Fibroblast of skin of right quadriceps (primary cell): ENCODE measurements at regions not wholly inside any gene's neighbourhood (a gene's known extent, or its start where the extent isn't known, plus 50 kb on each side); places are given as distances from the start of the nearest gene placed in this dataset.
"Not testable (repeated sequence)": the region's sequence is repeated elsewhere in the genome, so short reads cannot be mapped to it uniquely, and the experiment has no call there.

Source experiments
- DNase-seq: peaks from one replicate; pipeline ENCODE4 v3.0.0-alpha.2; 2013

DNA sequence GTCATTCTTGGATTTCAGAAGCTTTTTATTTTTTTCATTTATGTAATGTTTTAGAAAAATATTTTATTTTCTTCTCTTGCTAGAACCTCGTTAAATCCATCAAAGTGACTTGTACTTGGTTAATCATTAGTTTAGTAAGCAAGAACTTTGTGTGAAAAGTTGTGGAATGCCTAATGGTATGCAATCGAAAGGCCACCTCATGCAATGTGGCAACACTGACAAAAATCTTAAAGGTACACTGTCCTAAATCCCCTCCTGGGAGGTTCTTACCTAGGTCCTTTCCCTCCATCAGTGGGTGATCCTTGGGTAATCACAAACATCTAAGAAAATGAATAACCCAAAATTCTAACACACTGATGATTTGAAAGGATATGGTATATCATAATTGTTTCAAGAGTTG lies 304.2 kb downstream of the DNAH5 start:
- DNase-seq = no peak

- peak; percentile 20 for DNase-seq
Measured at GRCh38 chr5:13632676-13633075, 311.8 kb downstream of the DNAH5 start.

- DNase-seq = no peak
Measured at GRCh38 chr5:13629218-13629617, 315.3 kb downstream of the DNAH5 start.

DNA sequence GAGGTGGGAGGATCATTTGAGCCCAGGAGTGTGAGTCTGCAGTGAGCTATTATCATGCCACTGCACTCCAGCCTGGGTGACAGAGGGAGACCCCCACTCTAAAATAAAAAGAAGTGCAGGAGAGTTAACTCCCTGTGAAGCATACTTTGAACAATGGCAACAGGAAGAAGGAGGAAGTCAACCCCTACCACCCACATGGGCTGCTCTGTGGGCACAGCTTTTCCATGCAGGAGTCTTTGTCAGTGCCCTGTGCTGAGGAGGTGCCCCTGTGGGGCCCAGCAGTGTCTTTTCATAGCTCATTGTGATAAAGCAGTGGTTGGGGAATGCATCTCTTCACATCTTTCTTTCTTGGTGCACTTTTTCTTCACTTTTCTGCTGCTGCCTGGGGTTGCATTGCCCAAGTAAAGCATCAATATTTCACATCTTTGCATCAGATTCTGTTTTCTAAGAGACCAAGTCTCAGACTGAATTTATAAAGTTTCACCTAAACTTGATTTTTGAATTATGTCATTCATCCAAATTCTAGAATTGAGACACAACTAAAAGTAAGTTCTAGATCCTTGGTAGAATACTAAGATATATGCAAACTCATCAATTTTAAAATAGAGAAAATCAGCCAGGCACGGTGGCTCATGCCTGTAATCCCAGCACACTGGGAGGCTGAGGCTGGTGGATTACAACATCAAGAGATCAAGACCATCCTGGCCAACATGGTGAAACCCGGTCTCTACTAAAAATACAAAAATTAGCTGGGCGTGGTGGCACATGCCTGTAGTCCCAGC lies 316.6 kb downstream of the DNAH5 start:
- no peak for DNase-seq

GRCh38 chr5:13625616-13626198 lies 318.8 kb downstream of the DNAH5 start:
- DNase-seq = peak; percentile 15

DNA sequence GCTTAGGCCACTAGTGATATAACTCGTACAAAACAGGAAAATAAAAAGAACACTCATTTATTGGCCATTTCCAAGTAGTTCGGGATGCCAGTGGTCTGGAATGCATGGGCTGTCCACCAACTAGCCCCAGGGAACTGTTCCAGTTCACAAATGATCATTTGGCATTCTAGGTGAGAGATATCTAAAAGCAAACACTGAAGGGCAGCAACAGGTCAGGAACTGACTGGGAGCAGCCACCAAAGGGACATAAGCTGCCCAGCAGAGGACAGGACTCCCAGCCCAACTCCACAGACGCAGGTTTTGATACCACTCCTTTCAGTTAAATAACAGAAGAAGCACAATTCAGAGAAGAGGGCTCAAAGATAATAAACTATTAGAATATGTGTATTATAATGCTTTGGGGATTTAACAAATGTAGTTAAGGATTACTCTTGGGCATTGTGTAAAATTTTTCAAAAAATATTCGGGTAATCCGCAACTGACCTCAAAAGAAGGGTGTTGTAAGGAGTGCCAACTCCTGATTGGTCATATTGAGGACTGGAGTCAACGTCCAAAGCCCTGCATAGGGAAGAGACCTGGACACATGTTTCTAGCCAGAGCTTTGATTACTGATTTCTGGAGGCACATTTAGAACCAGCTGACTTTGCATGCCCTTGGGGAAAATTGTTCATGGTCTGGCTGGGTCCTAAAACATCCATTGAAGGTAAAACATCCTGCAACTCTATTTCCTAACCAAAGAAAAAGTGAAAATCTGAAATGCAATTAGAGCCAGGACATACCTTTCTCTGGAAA lies 320.0 kb downstream of the DNAH5 start:
- DNase-seq = no peak

- no peak for DNase-seq
Measured at GRCh38 chr5:13613621-13614020, 330.9 kb downstream of the DNAH5 start.

GRCh38 chr5:13611604-13612003 lies 332.9 kb downstream of the DNAH5 start:
- DNase-seq = no peak

GRCh38 chr5:13609504-13609903 lies 335.0 kb downstream of the DNAH5 start:
- no peak for DNase-seq

GRCh38 chr5:13606051-13606450 lies 338.4 kb downstream of the DNAH5 start:
- no peak for DNase-seq

DNA sequence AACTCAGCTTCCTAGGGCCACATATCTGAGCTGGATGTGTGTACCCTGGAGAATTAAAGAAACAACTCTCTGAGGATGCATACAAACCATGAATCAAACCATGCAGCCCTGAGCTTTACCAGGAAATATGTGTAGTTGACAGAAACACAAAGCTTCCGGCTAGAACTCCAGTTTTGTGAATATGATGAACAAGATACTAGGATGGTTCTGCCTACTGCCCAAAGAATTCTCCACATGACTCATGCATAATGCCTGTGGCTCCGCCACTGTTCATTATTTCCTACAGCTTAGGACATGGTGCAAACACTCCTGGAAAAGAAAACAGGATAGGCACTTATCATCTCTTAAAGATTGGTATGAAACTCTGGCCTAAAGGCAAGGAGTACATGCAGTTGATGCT lies 343.4 kb downstream of the DNAH5 start:
- peak; percentile 56 for DNase-seq

GRCh38 chr5:13595978-13596377 lies 348.5 kb downstream of the DNAH5 start:
- DNase-seq = no peak

GRCh38 chr5:13591621-13592020 lies 352.9 kb downstream of the DNAH5 start:
- peak; percentile 88 for DNase-seq

DNA sequence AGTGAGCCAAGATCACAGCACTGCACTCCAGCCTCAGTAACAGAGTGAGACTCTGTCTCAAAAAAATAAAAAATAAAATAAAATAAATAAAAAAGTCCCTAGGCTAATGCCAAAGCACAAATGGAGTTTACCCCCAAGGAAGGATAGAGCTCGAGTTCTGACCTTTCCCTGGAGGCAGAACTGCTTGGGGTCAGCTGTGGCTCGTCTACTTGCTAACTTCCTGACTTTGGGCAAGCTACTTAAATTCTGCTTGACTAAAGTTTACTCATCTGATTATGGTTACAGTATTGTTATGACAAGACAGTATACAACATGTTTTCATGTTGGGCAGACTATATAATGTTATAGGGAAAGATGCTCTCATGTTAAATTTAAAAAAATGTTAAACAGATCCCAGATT lies 359.2 kb downstream of the DNAH5 start:
- DNase-seq = no peak

GRCh38 chr5:13581914-13582313 lies 362.6 kb downstream of the DNAH5 start:
- no peak for DNase-seq

DNA sequence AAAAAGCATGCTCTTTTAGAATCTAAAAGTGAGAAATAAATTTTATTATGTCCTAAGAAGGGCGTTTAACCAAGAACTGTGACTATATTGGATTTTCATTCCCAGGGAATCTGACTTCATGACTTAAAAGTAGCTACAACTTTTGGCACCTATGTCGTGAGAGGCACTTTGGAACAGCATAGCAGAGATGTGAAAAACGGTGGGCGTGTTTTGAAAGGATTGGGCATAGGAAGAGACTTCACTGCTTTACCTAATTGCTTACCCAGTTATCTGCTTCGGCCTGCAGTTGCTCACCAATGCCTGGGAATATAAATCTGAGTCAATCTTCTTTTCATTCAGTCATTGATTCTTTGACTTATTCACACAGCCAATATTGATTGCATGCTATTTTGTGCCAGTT lies 363.4 kb downstream of the DNAH5 start:
- no peak for DNase-seq

DNA sequence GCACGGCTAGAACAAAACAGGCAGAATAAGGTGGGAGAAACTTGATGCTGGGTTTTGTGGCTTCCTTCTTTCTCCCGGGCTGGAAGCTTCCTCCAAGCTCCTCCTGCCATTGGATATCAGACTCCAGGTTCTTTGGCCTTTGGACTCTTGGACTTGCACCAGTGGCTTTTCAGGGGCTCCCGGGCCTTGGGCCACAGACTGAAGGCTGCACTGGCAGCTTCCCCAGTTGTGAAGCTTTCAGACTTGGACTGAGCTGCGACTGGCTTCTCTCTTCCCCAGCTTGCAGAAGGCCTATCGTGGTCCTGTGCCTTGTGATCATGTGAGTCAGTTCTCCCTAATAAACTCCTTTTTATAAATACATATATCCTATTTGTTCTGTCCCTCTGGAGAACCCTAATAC lies 364.4 kb downstream of the DNAH5 start:
- no peak for DNase-seq

- DNase-seq = not testable (repeated sequence)
Measured at GRCh38 chr5:13579091-13579490, 365.4 kb downstream of the DNAH5 start.

DNA sequence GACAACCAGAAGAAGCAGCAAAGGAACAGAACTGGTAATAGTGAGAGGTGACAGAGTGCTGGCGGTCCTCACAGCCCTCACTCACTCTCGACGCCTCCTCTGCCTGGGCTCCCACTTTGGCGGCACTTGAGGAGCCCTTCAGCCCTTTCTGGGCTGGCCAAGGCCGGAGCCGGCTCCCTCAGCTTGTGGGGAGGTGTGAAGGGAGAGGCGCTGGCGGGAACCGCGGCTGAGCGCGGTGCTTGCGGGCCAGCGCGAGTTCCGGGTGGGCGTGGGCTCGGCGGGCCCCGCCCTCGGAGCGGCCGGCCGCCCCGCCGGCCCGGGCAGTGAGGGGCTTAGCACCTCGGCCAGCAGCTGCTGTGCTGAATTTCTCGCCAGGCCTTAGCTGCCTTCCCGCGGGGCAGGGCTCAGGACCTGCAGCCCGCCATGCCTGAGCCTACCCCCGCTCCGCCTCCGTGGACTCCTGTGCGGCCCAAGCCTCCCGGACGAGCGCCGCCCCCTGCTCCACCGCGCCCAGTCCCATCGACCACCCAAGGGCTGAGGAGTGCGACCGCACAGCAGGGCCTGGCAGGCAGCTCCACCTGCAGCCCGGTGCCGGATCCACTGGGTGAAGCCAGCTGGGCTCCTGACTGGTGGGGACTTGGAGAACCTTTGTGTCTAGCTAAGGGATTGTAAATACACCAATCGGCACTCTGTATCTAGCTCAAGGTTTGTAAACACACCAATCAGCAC lies 366.0 kb downstream of the DNAH5 start:
- DNase-seq = not testable (repeated sequence)

GRCh38 chr5:13574574-13574973 lies 369.9 kb downstream of the DNAH5 start:
- DNase-seq = no peak

- DNase-seq = no peak
Measured at GRCh38 chr5:13572163-13572562, 372.3 kb downstream of the DNAH5 start.

DNA sequence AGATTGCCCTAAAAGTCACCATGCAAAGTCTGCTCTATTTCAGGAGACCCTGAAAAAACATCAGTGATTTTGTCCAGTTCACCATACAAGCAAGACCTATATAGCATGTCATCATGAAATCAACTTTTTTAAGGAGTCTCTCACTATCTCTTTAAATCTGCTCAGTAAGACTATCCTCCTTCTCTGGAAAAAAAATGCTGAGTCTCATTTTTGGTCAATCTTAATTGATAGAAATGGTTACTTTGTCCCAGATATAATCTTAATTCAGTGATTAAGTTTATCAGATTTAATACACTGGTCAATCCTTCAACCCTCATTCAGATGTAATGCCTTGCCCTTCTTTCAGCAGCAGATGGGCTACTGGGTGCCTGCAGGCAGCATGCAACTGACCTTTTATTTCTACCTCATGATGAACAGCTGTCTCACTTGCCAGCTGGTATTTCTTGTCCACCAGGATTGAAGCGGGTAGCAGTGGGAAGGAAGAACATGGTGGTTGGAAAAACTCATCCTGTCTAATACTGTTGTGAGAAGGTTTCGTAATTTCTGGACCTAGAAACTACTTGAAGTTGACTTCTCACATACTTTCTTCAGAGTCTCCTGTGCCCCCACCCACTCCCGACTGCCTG lies 375.3 kb downstream of the DNAH5 start:
- DNase-seq = no peak

- DNase-seq = peak; percentile 93
Measured at GRCh38 chr5:13567819-13568218, 376.7 kb downstream of the DNAH5 start.
